ENCODE measurements at regions not wholly inside any gene's neighbourhood (a gene's known extent, or its start where the extent isn't known, plus 50 kb on each side); places are given as distances from the start of the nearest gene placed in this dataset.

DNA sequence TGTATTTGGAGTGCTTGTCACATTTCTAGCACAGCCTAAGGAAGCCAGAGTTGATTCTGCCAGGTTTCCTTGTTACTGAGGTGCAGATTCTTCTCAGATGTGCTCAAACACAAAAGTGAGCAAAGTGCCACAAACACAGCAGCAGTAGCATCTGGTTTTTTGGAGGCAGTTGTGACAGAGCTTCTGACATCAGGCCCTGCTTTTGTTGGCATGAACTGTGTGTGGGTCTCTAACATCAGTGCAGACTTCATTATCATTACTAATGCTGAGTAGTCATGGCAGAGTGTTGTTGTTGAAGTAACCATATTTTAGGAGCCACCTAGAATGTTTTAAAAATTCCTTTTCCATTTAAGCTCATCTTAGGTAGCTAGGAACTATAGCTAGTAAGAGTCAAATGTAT, 656.6 kb downstream of the ANKRD50 start:
- peaks cover 0 to 5% (median 0%) of the 10 kb centered on the region in 8 donors for H3K9me3 Mint-ChIP-seq
- CTCF ChIA-PET (ENCODE audit: partially characterized antibody): no interaction called here
- Histone ChIP-seq H3K4me3 (ENCODE audit: low read length in 2 of 2) (no peak overlapping the region), H3K27me3 (ENCODE audit: insufficient read depth, low read length) (no peaks in the 10 kb centered on the region), H3K36me3 (ENCODE audit: insufficient read depth, low read length) (no peaks in the 10 kb centered on the region), H3K4me1 (ENCODE audit: insufficient read depth, low read length) (no peaks in the 10 kb centered on the region), H3K27ac (ENCODE audit: low read depth, low read length) (no peak overlapping the region), H3K9me3 (ENCODE audit: control insufficient read depth in 1 of 2, low read length in 2 of 2) (no peaks in the 10 kb centered on the region)
- POLR2A ChIA-PET (ENCODE audit: partially characterized antibody): no interaction called here
- no peak for DNase-seq
- H3K27ac Mint-ChIP-seq: no peak overlapping the region
- H3K4me3 Mint-ChIP-seq: no peak overlapping the region
- H3K36me3 Mint-ChIP-seq: no peaks in the 10 kb centered on the region
- no peaks in the 10 kb centered on the region for H3K27me3 Mint-ChIP-seq
- no peaks in the 10 kb centered on the region for H3K4me1 Mint-ChIP-seq
- intact Hi-C loops (cut with micrococcal nuclease): no loop called here

DNA sequence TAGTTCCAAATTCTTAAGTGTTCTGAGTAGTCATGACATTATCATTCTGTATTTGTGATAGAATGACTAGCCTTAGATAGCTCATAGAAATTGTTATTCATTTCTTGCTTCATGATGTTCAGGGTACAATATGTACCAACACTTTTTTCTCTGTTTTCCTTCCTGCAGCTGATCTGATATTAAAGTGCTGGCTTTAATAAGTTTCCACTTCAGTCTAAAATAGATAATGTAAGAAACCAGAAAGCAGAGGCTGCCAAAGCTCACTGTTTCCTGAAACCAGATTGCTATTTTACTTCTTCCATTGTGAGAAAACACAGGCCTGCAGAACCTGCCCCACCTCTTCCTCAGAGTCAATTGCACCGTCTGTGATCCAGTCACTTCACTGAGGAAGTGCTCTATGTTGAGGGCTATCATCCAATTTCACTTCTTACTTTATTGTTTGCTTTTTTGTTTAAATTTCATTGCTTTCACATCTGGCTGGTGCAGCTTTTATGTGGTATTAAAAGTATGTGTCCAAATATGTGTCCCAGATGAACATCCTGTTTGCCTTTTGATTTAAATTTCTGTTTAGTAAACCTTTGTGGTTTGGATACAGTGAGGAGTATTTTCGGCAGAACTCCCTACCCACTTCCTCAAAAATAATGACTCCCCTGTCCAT, 652.1 kb downstream of the ANKRD50 start:
- Histone ChIP-seq H3K36me3 (ENCODE audit: insufficient read depth, low read length) (no peaks in the 10 kb centered on the region), H3K4me1 (ENCODE audit: insufficient read depth, low read length) (no peaks in the 10 kb centered on the region), H3K4me3 (ENCODE audit: low read length in 2 of 2) (no peak overlapping the region), H3K27me3 (ENCODE audit: insufficient read depth, low read length) (no peaks in the 10 kb centered on the region), H3K9me3 (ENCODE audit: control insufficient read depth in 1 of 2, low read length in 2 of 2) (no peaks in the 10 kb centered on the region), H3K27ac (ENCODE audit: low read depth, low read length) (no peak overlapping the region)
- ChIA-PET CTCF (ENCODE audit: partially characterized antibody) (no interaction called here), POLR2A (ENCODE audit: partially characterized antibody) (no interaction called here)
- Mint-ChIP-seq H3K9me3 (peaks cover 0 to 4% (median 0%) of the 10 kb centered on the region in 8 donors), H3K27ac (no peak overlapping the region), H3K4me3 (no peak overlapping the region), H3K27me3 (no peaks in the 10 kb centered on the region), H3K4me1 (no peaks in the 10 kb centered on the region), H3K36me3 (no peaks in the 10 kb centered on the region)
- intact Hi-C loops (cut with micrococcal nuclease): no loop called here
- DNase-seq: no peak

DNA sequence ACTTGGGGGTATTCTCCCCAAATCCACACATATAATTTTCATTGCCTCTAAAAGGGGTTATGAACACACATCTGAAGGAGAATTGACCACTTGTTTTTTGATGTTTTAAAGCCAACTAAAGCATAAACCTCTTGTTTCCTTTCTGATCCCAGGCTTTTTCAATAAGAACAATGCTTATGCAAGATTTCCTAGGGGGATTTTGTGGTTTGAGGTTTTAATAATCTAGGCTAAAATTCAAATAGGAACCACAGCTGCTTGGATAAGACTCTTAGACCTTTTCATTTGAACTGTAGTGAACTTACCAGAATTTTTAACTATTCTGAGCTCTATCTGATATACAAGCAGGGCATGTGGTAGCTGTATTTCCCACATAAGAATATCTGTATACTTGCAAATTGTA, 651.1 kb downstream of the ANKRD50 start:
- Histone ChIP-seq H3K36me3 (ENCODE audit: insufficient read depth, low read length) (no peaks in the 10 kb centered on the region), H3K4me3 (ENCODE audit: low read length in 2 of 2) (no peak overlapping the region), H3K4me1 (ENCODE audit: insufficient read depth, low read length) (no peaks in the 10 kb centered on the region), H3K9me3 (ENCODE audit: control insufficient read depth in 1 of 2, low read length in 2 of 2) (no peaks in the 10 kb centered on the region), H3K27ac (ENCODE audit: low read depth, low read length) (no peak overlapping the region), H3K27me3 (ENCODE audit: insufficient read depth, low read length) (no peaks in the 10 kb centered on the region)
- Mint-ChIP-seq H3K4me1 (no peaks in the 10 kb centered on the region), H3K4me3 (no peak overlapping the region), H3K27ac (no peak overlapping the region), H3K27me3 (no peaks in the 10 kb centered on the region), H3K9me3 (peaks cover 0 to 4% (median under 1%) of the 10 kb centered on the region in 8 donors), H3K36me3 (no peaks in the 10 kb centered on the region)
- intact Hi-C loops (cut with micrococcal nuclease): no loop called here
- POLR2A ChIA-PET (ENCODE audit: partially characterized antibody): no interaction called here
- no peak for DNase-seq
- CTCF ChIA-PET (ENCODE audit: partially characterized antibody): no interaction called here

DNA sequence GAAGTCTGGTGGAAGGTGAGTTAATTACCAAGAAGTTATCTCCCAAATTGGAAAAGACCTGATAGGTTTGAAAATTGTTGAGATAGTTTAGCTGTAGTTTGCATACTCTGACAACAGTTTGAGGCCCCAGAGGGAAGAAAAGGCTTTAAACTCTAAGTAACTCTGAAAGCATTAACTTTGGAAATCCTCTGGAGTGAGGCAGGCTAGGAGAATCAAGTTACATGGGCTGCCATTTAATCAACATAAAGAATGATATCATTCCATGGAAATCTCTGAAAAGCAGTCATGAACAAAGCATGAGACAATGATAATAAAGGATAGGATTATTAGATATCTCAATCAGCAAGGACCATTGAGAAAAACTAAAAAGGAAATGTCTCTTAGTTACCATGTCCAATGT, 647.1 kb downstream of the ANKRD50 start:
- Mint-ChIP-seq H3K4me3 (no peak overlapping the region), H3K36me3 (no peaks in the 10 kb centered on the region), H3K9me3 (peaks cover 0 to 18% (median 9%) of the 10 kb centered on the region in 8 donors), H3K27me3 (no peaks in the 10 kb centered on the region), H3K4me1 (no peaks in the 10 kb centered on the region), H3K27ac (no peak overlapping the region)
- ChIA-PET CTCF (ENCODE audit: partially characterized antibody) (no interaction called here), POLR2A (ENCODE audit: partially characterized antibody) (no interaction called here)
- intact Hi-C loops (cut with micrococcal nuclease): no loop called here
- DNase-seq: no peak
- Histone ChIP-seq H3K9me3 (ENCODE audit: control insufficient read depth in 1 of 2, low read length in 2 of 2) (peaks cover 0 to 6% of the 10 kb centered on the region in 2 donors), H3K36me3 (ENCODE audit: insufficient read depth, low read length) (no peaks in the 10 kb centered on the region), H3K4me3 (ENCODE audit: low read length in 2 of 2) (no peak overlapping the region), H3K27ac (ENCODE audit: low read depth, low read length) (no peak overlapping the region), H3K4me1 (ENCODE audit: insufficient read depth, low read length) (no peaks in the 10 kb centered on the region), H3K27me3 (ENCODE audit: insufficient read depth, low read length) (no peaks in the 10 kb centered on the region)

DNA sequence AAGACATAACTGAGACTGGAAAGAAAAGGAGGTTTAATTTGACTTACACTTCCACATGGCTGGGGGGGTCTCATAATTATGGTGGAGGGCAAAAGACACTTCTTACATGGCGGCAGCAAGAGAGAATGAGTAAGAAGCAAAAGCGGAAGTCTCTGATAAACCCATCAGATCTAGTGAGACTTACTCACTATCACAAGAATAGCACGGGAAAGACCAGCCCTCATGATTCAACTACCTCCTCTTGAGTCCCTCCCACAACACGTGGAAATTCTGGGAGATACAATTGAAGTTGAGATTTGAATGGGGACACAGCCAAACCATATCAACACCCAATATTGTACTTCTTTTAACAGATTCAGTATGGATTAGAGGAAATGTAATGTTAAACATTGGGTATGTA, 646.6 kb downstream of the ANKRD50 start:
- CTCF ChIA-PET (ENCODE audit: partially characterized antibody): no interaction called here

DNA sequence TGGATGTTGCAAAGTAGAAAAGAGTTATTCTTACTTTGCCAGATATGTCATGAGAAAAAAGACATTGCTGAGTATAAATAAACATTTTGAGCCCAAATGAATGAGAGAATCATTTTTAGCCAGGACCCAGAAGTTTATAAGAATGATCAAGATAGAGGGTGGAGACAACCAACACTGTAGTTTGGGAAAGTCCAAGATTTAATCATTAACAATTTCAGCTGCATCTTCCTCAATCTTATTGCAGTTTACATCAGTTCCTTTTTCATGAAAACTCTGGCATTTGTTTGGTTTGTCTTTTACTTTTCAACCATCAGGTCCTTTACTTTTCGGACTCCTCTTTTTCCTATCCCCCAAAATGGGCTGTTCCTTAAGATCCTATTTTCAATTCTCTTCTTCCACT, 645.9 kb downstream of the ANKRD50 start:
- Histone ChIP-seq H3K4me3 (ENCODE audit: low read length in 2 of 2) (no peak overlapping the region), H3K4me1 (ENCODE audit: insufficient read depth, low read length) (no peaks in the 10 kb centered on the region), H3K9me3 (ENCODE audit: control insufficient read depth in 1 of 2, low read length in 2 of 2) (peaks cover 0 to 7% of the 10 kb centered on the region in 2 donors), H3K27ac (ENCODE audit: low read depth, low read length) (no peak overlapping the region), H3K27me3 (ENCODE audit: insufficient read depth, low read length) (no peaks in the 10 kb centered on the region), H3K36me3 (ENCODE audit: insufficient read depth, low read length) (no peaks in the 10 kb centered on the region)
- Mint-ChIP-seq H3K27ac (no peak overlapping the region), H3K36me3 (peaks cover 0 to 4% of the 10 kb centered on the region in 2 donors), H3K27me3 (no peaks in the 10 kb centered on the region), H3K4me1 (no peaks in the 10 kb centered on the region), H3K9me3 (peaks cover 0 to 30% (median 19%) of the 10 kb centered on the region in 8 donors), H3K4me3 (no peak overlapping the region)
- intact Hi-C loops (cut with micrococcal nuclease): no loop called here
- ChIA-PET POLR2A (ENCODE audit: partially characterized antibody) (no interaction called here), CTCF (ENCODE audit: partially characterized antibody) (no interaction called here)
- DNase-seq: no peak

More for the DNA sequence above, 646.6 kb downstream of the ANKRD50 start:
- POLR2A ChIA-PET (ENCODE audit: partially characterized antibody): no interaction called here
- Histone ChIP-seq H3K36me3 (ENCODE audit: insufficient read depth, low read length) (no peaks in the 10 kb centered on the region), H3K27me3 (ENCODE audit: insufficient read depth, low read length) (no peaks in the 10 kb centered on the region), H3K4me1 (ENCODE audit: insufficient read depth, low read length) (no peaks in the 10 kb centered on the region), H3K4me3 (ENCODE audit: low read length in 2 of 2) (no peak overlapping the region), H3K27ac (ENCODE audit: low read depth, low read length) (no peak overlapping the region), H3K9me3 (ENCODE audit: control insufficient read depth in 1 of 2, low read length in 2 of 2) (peaks cover 0 to 7% of the 10 kb centered on the region in 2 donors)
- no peaks in the 10 kb centered on the region for H3K4me1 Mint-ChIP-seq
- DNase-seq: no peak
- H3K4me3 Mint-ChIP-seq: no peak overlapping the region
- H3K27me3 Mint-ChIP-seq: no peaks in the 10 kb centered on the region
- intact Hi-C loops (cut with micrococcal nuclease): no loop called here
- H3K27ac Mint-ChIP-seq: no peak overlapping the region
- peaks cover 0 to 4% of the 10 kb centered on the region in 2 donors for H3K36me3 Mint-ChIP-seq
- peaks cover 0 to 24% (median 14%) of the 10 kb centered on the region in 8 donors for H3K9me3 Mint-ChIP-seq

DNA sequence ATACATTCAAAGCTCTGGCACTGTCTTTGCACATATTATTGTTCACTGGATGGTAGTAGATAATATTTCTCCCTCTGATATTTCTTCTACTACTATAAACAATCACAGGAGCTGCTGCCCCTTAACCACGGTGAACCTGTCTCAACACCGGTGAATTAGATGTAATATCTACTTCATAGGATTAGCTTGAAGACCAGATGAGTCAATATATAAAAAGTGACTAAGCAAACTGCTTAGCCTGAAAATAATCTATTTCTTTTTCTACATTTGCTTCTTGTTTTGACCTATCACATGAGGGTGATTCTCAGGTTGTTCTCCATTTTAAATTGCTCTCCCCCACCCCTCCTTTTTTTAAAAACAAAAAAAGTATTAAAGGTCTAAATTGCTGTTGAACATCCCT, 645.5 kb downstream of the ANKRD50 start:
- Mint-ChIP-seq H3K27ac (no peak overlapping the region), H3K27me3 (no peaks in the 10 kb centered on the region), H3K4me3 (no peak overlapping the region), H3K9me3 (peaks cover 0 to 34% (median 23%) of the 10 kb centered on the region in 8 donors), H3K4me1 (no peaks in the 10 kb centered on the region), H3K36me3 (peaks cover 0 to 4% of the 10 kb centered on the region in 2 donors)
- Histone ChIP-seq H3K27me3 (ENCODE audit: insufficient read depth, low read length) (no peaks in the 10 kb centered on the region), H3K4me3 (ENCODE audit: low read length in 2 of 2) (no peak overlapping the region), H3K27ac (ENCODE audit: low read depth, low read length) (no peak overlapping the region), H3K4me1 (ENCODE audit: insufficient read depth, low read length) (no peaks in the 10 kb centered on the region), H3K36me3 (ENCODE audit: insufficient read depth, low read length) (no peaks in the 10 kb centered on the region), H3K9me3 (ENCODE audit: control insufficient read depth in 1 of 2, low read length in 2 of 2) (peaks cover 0 to 7% of the 10 kb centered on the region in 2 donors)
- POLR2A ChIA-PET (ENCODE audit: partially characterized antibody): no interaction called here
- no peak for DNase-seq
- CTCF ChIA-PET (ENCODE audit: partially characterized antibody): no interaction called here
- intact Hi-C loops (cut with micrococcal nuclease): no loop called here
